NCI-H748 (cell line): ENCODE measurements at regions not wholly inside any gene's neighbourhood (a gene's known extent, or its start where the extent isn't known, plus 50 kb on each side); places are given as distances from the start of the nearest gene placed in this dataset.

ENCODE experiments used
- DNase-seq: peaks from one replicate; lab custom pipeline; 2025; ENCODE audit not compliant: unreplicated experiment; lab: John Stamatoyannopoulos, UW

DNA sequence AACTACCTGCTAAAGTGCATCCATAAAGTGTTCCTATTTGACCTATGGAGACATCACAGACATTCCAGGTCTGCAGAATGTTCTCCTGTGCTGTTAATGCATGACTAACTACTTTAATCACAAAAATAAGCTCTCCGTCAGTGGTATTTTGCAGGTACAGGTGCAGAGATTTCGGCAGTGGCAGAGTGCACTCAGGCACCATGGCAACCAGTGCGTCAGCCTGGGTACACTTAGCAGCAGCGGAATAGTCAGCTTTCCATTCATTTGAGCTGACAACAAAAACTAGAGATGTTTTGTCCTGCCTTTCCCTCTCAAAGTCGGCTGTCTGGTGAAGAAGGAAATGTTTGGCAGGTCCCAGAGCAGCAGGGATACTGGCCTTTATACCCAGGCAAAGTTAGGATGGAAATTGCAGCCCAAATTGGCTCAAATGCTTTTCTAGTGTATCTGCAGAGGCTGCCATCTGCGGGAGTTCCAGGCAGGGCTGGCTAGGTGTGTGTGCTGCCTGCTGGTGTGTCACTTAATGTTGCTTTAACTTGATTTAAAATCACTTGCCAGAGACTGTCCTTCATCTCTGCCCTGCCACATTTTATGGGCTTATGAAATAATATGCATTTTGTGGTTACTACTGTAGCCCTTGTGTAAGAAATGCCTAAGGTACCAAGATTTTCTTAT lies 195.8 kb downstream of the RAP2A start:
- DNase-seq: peak; percentile 88

DNA sequence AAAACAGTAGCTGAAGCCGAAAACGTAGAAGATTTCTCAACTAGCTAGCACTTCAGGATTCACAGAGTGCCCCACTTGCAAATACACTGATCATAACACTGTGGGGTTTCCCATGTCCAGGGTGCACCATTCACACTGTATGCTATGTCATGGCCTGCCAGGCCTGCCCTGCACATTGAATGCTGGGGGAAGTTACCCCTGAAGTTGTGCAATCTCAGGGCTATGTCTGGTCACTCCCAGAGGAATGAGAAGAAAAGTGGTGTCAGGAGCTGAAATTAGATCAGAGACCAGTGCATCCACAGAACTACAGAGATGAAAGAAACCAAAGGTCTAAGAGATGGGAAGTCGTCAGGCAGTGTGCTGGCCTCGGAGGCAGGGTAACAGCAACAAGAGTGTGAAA lies 196.8 kb downstream of the RAP2A start:
- no peak for DNase-seq

- DNase-seq: no peak
Measured at GRCh38 chr13:97631158-97631557, 197.2 kb downstream of the RAP2A start.

DNA sequence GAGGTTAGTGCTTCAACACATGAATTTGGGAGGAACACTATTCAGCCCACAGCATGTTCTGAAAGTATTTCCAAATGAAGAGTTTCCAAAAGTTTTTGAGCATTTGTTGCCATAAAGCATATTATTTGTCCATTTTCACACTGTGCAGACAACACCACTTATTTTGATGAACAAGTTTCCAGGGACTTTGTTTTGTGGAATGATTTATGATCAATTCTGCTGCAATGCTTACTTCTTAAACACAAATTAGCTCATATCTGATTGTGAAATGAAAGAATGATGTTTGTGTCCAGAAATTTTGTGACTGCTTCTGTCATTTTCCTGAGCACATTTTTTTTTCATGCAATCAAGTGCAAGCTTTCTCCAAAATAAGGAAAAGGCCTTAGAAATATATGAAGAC lies 205.3 kb downstream of the RAP2A start:
- no peak for DNase-seq

- DNase-seq: no peak
Measured at GRCh38 chr13:97640268-97640667, 206.3 kb downstream of the RAP2A start.

- no peak for DNase-seq
Measured at GRCh38 chr13:97648171-97648880, 214.4 kb downstream of the RAP2A start.

- no peak for DNase-seq
Measured at GRCh38 chr13:97648881-97649224, 214.9 kb downstream of the RAP2A start.

DNA sequence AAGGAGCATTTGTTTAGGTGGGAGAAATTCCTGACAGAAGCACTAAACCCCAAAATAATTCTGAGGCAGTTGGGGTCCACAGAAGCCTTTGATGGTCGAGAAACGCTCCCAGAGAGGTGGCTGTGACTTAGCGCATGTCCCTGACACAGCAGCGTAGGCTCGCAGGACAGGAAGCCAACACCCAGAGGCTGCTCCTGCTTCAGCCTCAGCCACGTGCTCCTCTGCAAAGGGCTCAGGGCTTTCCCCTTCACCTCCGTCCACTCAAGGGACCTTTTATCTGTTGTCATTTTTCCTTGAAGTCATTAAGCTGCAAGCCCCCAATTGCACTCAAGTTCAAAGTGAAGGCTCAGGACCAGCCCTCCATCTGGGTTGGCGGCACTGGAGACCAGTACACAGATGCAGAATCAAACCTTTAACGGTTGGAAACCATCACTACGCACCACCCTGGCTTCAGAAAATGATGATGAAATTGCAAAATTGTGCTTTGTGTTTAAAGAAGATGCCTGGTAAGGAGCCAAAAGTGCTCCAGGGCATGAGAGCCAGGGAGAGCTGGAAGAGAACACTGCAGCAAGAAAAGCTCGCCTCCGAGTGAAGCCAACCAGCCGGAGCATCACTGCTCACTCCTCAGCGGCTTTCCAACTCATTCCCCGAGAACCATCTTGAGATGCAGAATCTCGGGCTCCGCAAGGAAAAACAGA lies 219.6 kb downstream of the RAP2A start:
- DNase-seq: no peak

DNA sequence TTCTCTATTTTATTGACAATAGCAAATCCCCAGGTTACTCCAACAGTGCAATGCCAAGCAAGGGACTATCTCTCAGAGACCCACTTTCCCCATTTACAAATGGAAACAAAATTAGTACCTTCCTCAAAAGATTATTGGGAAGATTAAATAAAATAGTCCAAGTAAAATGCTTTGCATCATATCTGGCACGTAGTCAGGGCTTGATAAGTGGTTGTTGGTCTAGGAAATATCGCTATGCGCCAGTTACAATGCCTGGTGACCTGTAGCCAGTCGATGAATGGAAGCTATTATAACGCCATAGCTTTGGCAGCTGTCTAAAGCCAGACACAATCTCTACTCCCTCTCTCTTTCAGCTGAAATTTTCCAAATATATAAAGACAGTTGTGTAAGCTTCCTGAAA lies 220.3 kb downstream of the RAP2A start:
- DNase-seq: peak; percentile 32

DNA sequence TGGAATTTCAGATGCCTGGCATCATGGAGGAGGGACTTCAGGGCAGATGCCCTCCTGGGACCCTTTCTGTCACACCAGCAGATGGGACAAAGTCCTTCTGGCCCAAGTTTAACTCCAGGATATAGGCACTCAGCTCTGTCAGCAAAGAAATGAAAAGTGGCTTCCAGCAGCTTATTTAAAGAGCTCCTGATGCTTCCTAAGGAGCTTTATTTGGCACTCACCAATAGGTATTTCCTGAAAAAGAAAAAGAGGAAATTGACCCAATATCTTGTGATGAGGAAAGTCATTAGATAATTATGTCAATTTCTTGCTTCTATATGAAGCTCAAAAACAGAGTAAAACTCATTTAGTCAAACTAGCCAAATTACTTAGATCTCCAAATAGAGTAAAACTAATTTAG lies 224.6 kb downstream of the RAP2A start:
- no peak for DNase-seq

DNA sequence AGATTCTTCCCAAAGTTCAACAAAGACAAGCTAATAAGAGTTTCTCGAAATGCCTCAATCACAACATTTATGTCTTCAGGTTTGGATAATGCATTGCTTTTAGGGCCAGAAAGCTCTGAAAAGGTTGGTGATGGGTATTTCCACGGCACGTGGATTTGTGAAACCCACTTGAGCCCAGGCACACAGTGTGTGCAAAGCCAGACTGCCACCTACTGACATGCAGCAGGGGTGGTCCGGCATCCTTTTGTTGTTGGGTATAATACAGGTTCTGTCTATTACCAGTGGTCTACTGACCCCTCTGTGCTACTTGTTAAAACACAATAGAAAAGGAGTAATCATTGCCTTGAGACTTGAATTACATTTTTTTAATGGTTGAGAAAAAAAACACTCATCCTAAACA lies 225.6 kb downstream of the RAP2A start:
- DNase-seq: peak; percentile 47

GRCh38 chr13:97660594-97661260 lies 226.8 kb downstream of the RAP2A start:
- no peak for DNase-seq

DNA sequence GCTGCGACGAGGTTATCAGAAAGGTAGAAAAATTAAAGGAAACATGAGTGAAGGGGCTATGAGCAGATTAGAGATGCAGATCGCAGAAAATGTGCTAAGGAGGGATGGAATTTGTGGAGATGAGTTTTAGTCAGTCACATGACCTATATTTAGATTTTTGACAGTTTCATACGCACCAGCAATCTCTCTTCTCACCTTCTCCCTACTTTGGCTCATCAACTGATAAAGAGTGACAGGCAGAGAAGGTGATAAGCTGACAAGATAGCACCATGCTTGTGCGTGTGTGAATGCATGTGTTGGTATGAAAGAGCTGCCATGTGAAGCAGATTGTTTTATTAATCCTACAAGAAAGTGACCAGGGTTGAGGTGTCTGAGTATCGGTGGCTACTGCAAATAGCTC lies 252.6 kb downstream of the RAP2A start:
- no peak for DNase-seq

DNA sequence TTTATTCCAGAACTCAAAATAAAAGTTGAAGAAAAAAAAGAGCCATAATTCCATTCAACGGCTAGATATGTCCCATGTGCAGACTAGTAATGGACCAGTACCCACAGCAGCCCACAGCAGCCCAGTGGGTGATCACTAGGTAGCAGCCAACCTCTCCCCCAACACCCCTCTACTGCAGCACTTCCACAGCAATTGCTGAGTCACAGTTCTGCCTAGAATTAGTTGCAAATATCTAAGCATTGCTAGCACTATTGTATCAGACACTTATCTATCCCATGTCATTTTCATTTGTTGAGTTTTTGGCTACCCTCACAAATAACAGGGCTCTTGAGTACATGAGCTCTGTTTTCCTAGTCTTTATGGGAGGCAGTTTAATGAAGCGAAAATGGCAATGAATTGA lies 258.7 kb downstream of the RAP2A start:
- no peak for DNase-seq

- DNase-seq: no peak
Measured at GRCh38 chr13:97695684-97696083, 257.8 kb upstream of the IPO5 start.

DNA sequence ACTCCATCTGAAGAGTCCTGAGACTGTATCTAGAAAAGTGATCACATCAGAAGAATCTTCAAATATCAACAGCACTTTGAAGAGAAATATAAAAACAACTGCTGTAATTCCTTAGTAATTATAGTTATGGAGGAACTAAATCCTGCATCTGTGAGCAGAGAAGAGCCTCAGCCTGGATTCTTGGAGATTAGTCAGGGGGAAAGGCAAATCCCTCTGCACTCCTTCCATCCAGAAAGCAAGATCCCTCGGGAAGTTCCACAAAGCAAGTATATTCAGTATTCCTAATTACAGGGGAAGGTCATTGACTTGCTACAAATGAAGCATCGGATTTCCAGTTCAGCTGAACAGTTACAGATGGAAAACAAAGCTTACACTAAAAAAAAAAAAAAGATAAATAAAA lies 256.6 kb upstream of the IPO5 start:
- no peak for DNase-seq

GRCh38 chr13:97700306-97700848 lies 253.1 kb upstream of the IPO5 start:
- no peak for DNase-seq

DNA sequence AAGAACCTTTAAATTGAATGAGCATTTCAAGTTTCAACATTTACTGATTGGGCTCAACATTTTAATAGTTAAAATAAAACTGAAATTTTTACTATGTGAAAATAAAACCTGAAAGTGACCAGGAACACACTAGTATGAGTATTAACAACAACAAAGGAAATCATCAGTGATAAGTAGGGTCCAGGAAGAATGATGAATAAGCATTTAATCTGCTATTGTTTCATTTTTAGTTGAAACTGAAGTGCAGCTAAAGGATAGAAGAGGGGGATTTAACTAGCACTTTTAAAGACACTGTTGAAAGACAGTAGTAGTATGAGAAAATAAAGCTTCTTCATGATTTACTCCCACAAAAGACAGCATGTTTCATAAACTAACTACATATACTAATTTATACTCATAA lies 250.9 kb upstream of the IPO5 start:
- DNase-seq: no peak

GRCh38 chr13:97710797-97711196 lies 242.7 kb upstream of the IPO5 start:
- DNase-seq: no peak

DNA sequence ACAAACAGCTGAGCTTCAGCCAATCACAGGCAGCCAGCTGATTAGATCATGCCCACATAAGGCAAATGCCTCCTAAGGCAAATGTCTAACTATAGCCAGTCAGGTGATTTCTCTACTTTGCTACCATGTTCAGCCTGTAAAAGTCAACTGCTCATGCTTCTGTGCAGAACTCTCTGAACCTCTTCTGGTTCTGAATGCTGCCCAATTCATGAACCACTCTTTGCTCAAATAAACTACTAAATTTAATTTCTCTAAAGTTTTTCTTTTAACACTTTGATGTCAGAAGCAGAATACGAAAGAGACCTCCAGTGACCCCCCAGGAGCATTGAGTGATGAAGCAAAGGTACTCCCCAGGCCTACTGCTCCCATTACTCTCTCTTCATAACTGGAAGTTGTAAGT lies 240.7 kb upstream of the IPO5 start:
- no peak for DNase-seq

- DNase-seq: no peak
Measured at GRCh38 chr13:97715763-97716162, 237.7 kb upstream of the IPO5 start.

- DNase-seq: no peak
Measured at GRCh38 chr13:97716746-97717145, 236.7 kb upstream of the IPO5 start.
